ENCODE measurements at regions not wholly inside any gene's neighbourhood (a gene's known extent, or its start where the extent isn't known, plus 50 kb on each side); places are given as distances from the start of the nearest gene placed in this dataset.

DNA sequence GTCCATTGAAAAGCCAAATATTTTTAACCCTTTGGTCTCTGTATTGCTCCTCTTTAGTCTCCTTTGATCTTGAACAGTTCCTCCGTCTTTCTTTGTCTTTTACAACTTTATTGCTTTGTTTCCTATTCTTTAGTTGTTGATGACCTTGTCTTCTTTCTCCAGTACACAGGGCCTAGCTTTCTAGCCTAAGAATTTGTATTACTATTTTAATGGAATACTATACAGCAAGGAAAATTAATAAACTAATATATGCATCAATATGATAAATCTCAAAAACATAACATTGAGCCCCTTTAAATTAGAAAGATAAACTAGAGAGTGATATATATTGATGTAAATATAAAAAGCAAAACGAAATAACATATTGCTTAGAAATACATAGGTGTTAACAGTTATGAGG, 88.7 kb downstream of the NR1D2 start:
- no peaks in the 10 kb centered on the region for H3K36me3 ChIP-seq
- 85 to 86% methylated on average over 2 of the region's 2 CpGs for WGBS, 2 donors
- H3K4me3 ChIP-seq = no peak overlapping the region
- DNase-seq (ENCODE audit: low spot score in 2 of 2) = no peak
- H3K27me3 ChIP-seq = no peaks in the 10 kb centered on the region
- no peak overlapping the region for H3K27ac ChIP-seq
- TF ChIP-seq EP300 (IDR thresholded peaks at IDR 0.05) (no peak), POLR2A (IDR thresholded peaks at IDR 0.05) (no peak)
- TF ChIP-seq, protein P1, sequence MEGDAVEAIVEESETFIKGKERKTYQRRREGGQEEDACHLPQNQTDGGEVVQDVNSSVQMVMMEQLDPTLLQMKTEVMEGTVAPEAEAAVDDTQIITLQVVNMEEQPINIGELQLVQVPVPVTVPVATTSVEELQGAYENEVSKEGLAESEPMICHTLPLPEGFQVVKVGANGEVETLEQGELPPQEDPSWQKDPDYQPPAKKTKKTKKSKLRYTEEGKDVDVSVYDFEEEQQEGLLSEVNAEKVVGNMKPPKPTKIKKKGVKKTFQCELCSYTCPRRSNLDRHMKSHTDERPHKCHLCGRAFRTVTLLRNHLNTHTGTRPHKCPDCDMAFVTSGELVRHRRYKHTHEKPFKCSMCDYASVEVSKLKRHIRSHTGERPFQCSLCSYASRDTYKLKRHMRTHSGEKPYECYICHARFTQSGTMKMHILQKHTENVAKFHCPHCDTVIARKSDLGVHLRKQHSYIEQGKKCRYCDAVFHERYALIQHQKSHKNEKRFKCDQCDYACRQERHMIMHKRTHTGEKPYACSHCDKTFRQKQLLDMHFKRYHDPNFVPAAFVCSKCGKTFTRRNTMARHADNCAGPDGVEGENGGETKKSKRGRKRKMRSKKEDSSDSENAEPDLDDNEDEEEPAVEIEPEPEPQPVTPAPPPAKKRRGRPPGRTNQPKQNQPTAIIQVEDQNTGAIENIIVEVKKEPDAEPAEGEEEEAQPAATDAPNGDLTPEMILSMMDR (IDR thresholded peaks at IDR 0.05) = no peak
- H3K9me3 ChIP-seq = peaks cover 0 to 12% (median 4%) of the 10 kb centered on the region in 4 donors
- no peaks in the 10 kb centered on the region for H3K4me1 ChIP-seq

DNA sequence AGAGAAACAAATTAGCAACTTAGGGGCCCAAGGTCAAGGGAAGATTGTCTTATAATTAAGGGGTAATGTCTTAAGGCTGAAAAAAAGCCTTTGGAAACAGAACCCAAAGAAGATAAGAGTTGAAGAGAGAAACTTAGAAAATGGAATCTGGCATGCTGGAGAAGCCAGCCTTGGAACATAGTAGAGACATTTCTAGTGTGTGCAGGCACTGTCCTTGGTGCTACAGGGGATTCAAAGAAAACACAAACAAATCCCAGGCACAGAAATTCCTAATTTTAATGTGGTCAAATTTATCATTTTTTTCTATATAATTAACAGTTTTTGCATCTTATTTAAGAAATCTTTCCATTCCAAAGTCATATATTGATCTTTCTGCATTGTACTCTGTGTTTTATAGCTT, 89.4 kb downstream of the NR1D2 start:
- TF ChIP-seq, protein P1 (IDR thresholded peaks at IDR 0.05) = no peak
- no peak for TF ChIP-seq POLR2A (IDR thresholded peaks at IDR 0.05)
- no peak for TF ChIP-seq EP300 (IDR thresholded peaks at IDR 0.05)
- H3K4me1 ChIP-seq = no peaks in the 10 kb centered on the region
- no peak for DNase-seq (ENCODE audit: low spot score in 2 of 2)

DNA sequence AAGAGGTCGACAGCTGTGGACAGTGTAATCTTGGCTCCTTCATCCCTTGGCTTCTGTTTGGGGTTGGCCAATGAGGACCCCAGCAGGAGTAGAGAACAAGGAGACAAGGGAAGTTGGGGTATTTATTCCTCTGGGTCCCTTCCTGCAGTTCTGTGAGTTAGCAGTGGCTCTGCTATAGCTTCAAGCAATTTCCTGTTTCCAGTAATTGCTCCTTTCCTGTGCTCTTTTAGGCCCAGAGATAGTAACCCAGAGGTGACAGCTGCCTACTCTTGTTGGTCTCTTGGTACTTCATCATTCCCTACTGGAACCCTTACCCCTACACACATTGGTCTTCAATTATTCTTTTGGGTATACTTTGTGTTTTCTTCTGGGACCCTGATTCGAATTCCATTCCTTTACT, 92.9 kb downstream of the NR1D2 start:
- Histone ChIP-seq H3K9me3 (peaks cover 0 to 5% (median 0%) of the 10 kb centered on the region in 4 donors), H3K36me3 (no peaks in the 10 kb centered on the region), H3K27me3 (no peaks in the 10 kb centered on the region), H3K4me3 (no peak overlapping the region), H3K27ac (no peak overlapping the region), H3K4me1 (peaks cover 0 to 9% (median 0%) of the 10 kb centered on the region in 4 donors)
- WGBS, 2 donors = 83 to 91% methylated on average over 2 of the region's 2 CpGs
- no peak for TF ChIP-seq POLR2A (IDR thresholded peaks at IDR 0.05)
- TF ChIP-seq, protein P1 (IDR thresholded peaks at IDR 0.05) = no peak
- no peak for TF ChIP-seq EP300 (IDR thresholded peaks at IDR 0.05)
- no peak for DNase-seq (ENCODE audit: low spot score in 2 of 2)

More for the DNA sequence above, 89.4 kb downstream of the NR1D2 start:
- Histone ChIP-seq H3K27me3 (no peaks in the 10 kb centered on the region), H3K36me3 (no peaks in the 10 kb centered on the region), H3K9me3 (peaks cover 0 to 12% (median 4%) of the 10 kb centered on the region in 4 donors), H3K27ac (no peak overlapping the region), H3K4me3 (no peak overlapping the region)

DNA sequence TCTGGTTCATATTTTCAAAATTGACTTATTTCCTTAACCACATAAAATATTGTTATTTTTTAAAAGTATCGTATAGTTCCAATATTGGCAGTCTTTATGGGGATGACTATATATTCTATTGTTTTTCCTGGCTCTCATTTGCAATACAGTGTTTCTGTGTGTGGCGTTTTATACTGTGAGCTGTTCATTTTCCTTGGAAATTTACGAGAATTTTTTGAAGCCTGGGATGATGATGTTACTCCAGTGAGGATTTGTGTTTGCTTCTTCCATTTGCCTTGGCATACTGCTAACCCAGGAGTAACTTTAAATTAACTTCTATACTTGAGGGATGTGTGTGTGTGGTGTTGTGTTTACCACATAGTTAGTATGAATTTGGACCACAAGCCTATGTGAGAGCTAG, 95.2 kb downstream of the NR1D2 start:
- no peaks in the 10 kb centered on the region for H3K27me3 ChIP-seq
- 80 to 82% methylated on average over 3 of the region's 3 CpGs for WGBS, 2 donors
- TF ChIP-seq, protein P1 (IDR thresholded peaks at IDR 0.05) = no peak
- TF ChIP-seq EP300 (IDR thresholded peaks at IDR 0.05) (no peak), POLR2A (IDR thresholded peaks at IDR 0.05) (no peak)
- no peak for DNase-seq (ENCODE audit: low spot score in 2 of 2)
- no peak overlapping the region for H3K4me3 ChIP-seq
- H3K4me1 ChIP-seq = peaks cover 0 to 13% (median 0%) of the 10 kb centered on the region in 4 donors
- H3K9me3 ChIP-seq = no peaks in the 10 kb centered on the region
- no peak overlapping the region for H3K27ac ChIP-seq
- H3K36me3 ChIP-seq = no peaks in the 10 kb centered on the region

DNA sequence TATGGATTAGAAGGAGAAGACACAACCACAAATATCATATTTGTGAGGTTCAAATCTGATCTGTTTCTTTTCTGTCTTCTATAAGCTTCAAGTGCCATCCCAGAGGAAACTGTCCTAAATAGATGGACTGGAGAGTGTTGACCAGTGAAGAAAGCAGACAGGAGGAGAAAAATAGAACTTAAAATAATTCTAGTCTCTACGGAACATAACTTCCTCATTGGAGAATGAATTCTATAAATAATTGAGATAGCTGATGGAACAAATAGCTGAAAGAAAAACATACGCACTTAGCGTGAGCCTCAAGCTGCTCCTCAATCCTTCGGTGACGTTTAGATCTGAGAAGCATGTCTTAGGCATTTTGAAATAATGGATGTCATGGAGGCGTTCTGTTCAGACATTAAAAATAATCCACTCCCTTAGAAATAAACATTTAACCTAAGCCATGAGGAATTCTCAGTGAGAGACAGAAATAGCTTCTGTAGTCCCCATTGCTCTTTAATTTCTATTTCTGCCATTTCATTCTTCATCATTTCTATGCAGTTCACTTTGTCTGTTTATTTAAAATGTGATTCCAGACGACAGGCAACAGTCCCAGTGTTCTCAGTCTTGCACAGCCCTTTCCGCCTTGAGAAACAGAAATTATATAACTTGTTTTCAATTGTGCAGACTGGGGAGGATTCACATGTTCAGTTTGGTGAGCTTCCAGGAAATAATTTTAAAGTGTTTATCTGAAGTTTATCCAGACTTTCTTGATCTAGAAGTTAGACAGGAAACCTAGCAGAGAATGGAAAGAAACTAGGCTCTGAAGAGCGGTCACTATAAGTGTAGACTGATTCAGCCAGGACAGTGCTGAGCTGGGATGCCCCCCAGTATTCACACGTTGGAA, 97.3 kb downstream of the NR1D2 start:
- H3K27me3 ChIP-seq = no peaks in the 10 kb centered on the region
- peak overlapping the region in 1 of 4 donors; percentile 13 for H3K4me3 ChIP-seq
- H3K27ac ChIP-seq = peak overlapping the region; percentile 32 to 54 (median 49)
- TF ChIP-seq EP300 (IDR thresholded peaks at IDR 0.05) (peak in 1 of 2 donors; percentile 60), POLR2A (IDR thresholded peaks at IDR 0.05) (no peak)
- DNase-seq (ENCODE audit: low spot score in 2 of 2) = no peak
- no peaks in the 10 kb centered on the region for H3K9me3 ChIP-seq
- H3K36me3 ChIP-seq = no peaks in the 10 kb centered on the region
- 42 to 43% methylated on average over 10 of the region's 10 CpGs for WGBS, 2 donors
- H3K4me1 ChIP-seq = peaks cover 0 to 15% (median under 1%) of the 10 kb centered on the region in 4 donors
